ENCODE measurements at regions not wholly inside any gene's neighbourhood (a gene's known extent, or its start where the extent isn't known, plus 50 kb on each side); places are given as distances from the start of the nearest gene placed in this dataset.

- no peak for DNase-seq (ENCODE audit: low read depth)
Observed at GRCh38 chr4:151983854-151984253, 223.0 kb upstream of the GATB start.

GRCh38 chr4:151979819-151980218 is 219.0 kb upstream of the GATB start:
- DNase-seq (ENCODE audit: low read depth), result no peak

DNA sequence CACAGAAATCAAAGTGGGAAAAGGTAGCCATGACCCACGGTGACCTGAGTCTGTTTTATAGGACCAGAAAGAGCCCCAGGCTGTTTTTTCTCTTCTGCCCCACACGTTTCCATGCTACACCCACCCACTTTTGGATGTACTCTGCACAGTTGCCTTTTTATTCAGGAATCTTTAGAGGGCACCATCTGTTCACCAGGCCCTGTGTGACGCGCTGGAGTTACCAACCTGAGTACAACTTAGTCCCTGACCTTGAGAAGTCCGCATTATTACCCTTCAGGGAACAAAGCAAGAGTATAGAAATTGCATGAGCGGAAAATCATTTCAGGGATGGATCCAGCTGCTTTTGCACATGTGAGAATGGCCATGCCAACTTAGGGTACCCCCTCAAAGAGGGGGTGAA is 207.8 kb upstream of the GATB start:
- no peak for DNase-seq (ENCODE audit: low read depth)

DNA sequence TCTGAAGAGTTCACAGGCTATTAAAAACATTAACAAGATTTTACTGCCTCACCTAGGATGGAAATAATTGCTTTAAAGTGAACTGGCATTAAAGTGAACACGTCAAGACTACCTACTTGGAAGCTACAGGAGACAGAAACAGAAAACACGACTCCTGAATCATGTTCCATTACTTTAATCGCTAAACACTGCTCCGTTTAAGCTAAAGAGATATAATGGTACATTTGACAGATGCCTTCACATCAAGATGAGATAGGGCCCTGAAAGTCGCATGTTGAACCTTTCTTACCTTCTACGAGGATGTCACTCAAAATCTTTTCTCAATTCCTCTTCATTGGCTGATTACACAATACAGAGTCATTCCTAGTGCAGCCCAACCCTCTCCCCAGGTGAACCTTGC is 206.3 kb upstream of the GATB start:
- no peak for DNase-seq (ENCODE audit: low read depth)

GRCh38 chr4:151962138-151962823 is 201.5 kb upstream of the GATB start:
- DNase-seq (ENCODE audit: low read depth), result no peak

DNA sequence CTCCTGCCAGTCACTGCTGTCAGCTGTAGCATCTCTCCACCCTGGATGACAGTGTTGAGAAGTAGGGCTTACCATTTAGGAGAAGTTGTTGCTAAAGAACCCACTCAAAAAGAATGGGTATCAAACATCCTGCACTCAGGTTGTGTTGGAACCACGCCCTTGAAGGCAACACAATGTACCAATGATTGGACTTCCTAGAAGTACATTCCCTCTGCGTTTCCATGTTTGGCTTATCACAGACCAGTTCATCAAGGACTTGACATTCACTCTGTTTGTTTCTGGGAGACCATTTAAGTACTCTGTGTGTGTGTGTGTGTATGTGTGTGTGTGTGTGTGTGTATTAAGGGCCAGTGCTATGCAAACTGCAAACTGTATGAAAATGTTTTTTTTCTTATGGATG is 200.6 kb upstream of the GATB start:
- no peak for DNase-seq (ENCODE audit: low read depth)

DNA sequence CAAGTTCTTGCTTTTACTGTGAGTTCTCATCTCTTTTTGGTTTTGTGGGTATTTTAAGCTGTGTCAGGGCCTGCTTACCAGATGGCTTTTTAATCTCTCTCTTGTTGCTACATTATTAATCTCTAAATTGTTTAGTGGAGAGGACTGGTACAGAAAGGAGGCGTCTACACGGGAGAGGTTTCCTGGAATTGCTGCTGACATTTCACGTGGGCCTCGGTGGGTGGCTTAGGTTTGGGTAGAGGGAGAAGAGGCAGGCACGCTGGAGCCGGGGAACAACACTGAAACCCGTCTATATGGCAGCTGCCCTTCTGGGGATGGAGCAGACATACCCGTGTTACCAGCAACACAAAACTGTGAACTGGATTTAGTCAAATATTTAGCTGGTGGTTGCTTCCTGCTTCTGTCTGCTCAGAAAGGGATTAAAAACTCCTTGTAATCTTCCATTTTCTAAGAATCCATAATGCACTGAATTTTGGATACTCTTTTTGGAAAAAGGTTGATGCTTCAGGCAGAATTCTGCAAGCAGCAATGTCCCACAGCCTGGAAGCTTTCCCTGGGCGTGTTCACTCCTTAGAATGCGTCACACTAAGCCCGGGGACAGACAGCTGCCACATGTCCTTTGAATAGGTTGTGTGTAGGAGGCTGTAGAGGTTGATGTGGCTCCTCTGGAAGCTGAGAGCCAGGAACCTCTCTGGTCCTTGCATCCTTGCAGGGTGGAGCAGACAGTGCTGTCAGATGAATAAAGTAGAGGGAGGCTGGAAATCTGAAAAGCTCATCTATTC is 199.8 kb upstream of the GATB start:
- no peak for DNase-seq (ENCODE audit: low read depth)

GRCh38 chr4:151957153-151957552 is 196.3 kb upstream of the GATB start:
- DNase-seq (ENCODE audit: low read depth), result no peak

DNA sequence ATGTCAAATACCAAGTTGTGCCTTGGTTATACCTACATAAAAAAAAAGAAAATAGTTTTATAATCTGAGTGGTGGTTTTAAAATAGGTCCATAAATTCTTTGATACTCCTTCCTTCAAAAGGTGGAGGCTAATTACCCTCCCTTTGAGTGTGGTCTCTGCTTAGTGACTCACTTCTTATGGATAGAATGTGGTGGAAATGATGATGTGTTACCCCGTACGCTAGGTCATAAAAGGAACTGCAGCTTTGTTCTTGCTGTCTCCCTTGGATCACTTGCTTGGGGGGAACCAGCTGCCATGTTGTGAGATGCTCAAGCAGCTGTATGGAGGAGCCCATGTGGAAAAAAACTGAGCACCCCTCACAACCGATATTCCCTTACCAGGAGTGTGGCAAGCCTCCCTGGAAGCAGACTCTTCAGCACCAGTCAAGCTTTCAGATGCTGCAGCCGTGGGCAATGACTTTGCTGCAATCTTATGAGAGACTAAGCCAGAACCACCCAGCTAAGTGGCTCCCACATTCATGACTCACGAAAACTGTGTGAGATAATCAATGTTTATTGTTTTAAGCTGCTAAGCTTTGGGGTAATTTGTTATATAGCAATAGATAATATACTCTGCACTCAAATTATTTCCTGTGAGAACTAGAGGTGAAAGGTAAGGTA is 195.0 kb upstream of the GATB start:
- DNase-seq (ENCODE audit: low read depth), result no peak

- no peak for DNase-seq (ENCODE audit: low read depth)
Observed at GRCh38 chr4:151953795-151954372, 193.1 kb upstream of the GATB start.

- DNase-seq (ENCODE audit: low read depth), result no peak
Observed at GRCh38 chr4:151953312-151953711, 192.5 kb upstream of the GATB start.

DNA sequence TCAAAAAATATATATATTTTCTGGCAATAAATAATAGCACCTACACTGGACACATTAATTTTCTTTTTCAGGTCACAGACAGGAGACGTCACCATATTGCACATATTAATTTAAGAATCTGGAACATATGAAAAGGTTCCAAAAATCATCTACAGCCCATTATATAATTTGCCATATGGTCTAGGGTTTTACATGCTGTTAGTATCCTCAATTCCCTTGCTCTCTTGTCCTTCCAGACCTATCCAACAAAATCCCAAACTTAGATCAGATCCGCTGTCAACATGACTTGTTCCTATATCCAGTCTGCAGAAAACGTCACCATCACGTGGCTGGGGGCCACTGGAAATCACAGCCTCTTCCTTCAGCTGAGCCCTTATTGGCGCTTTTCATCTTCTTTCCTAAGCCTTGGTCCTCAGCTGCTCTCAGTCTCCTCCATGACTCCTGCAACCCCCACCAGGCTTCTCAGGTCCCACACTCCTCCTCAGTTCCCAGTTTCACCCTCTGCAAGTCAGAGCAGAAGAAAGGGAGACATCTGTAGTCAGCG is 192.0 kb upstream of the GATB start:
- DNase-seq (ENCODE audit: low read depth), result no peak

GRCh38 chr4:151952137-151952536 is 191.3 kb upstream of the GATB start:
- DNase-seq (ENCODE audit: low read depth), result no peak

DNA sequence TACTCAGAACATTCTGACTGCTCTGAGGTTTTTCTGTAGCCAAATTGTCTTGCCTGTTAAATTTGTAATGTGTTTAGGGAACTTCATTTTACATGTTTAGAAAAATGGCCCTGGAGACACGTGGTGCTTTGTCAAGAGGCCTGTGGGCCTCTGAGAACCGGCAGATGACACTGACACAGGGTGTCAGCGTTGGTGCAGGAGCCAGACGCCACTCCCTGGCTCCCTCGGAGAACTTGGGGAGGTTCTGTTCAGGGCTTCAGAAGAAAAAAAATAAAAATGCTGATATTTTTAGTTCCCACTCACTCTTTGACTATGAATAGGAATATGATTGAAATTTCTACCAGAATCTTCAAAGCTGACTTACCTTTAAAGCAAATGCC is 190.9 kb upstream of the GATB start:
- DNase-seq (ENCODE audit: low read depth), result no peak

DNA sequence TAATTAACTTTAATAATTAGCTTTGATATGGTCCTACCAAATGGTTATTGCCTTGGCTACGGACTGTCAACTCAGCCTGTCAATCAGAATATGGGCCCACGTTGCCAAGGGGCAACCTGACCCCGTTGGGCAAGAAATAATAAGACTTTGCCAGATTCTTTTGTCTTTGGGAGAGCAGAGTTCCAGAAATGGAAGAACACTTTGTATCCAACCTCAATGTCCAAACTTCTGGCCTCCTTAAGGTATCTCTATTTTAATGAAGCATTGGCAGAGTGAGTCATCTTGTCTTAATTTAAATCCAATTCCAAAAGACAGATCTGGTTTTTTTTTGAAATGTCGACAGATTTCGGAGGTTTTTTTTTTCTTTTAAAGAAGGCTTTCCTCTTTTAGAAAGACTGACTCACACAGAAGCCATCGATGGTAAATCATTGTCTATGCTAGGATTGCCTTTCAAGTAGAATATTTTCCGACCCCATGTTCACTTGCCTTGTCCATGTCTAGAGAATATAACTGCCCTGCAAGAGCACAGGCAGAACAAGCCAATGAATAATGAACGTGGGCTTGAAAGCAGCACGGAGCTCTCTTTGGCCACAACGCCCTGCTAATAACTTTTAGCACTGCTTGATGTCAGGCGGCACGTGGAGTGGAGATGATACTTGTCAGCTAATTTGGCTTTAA is 190.3 kb upstream of the GATB start:
- DNase-seq (ENCODE audit: low read depth), result no peak

DNA sequence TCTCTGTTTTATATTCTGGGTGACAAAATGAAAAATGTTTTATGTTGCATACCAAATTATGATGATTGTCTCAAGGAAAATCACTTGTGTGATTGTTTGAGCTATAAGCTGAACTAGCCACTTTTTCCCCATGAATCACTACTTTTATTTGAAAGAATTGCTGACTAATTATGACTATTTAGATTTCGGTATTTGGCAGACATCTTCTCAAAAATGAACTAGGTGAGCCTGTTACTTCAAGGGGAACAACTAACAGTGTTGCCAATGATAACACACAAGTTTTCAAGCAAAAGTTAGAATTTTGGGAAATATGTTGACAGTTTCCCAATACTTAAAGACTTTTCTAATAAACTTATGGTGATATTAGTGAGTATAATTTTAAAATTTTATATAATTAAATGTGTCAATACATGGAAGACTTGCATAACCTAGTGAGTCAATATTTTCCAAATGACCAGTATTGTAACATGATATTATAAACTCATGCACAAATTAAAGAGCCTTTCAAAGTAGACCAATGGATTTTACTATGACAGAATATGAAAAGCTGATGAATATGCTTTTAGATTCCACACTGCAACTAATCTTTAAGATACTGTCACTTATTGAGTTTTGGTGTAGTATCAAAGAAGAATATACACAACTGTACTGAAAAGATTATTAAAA is 187.7 kb upstream of the GATB start:
- no peak for DNase-seq (ENCODE audit: low read depth)

GRCh38 chr4:151946718-151947117 is 185.9 kb upstream of the GATB start:
- no peak for DNase-seq (ENCODE audit: low read depth)

GRCh38 chr4:151942971-151943370 is 182.2 kb upstream of the GATB start:
- DNase-seq (ENCODE audit: low read depth), result no peak

DNA sequence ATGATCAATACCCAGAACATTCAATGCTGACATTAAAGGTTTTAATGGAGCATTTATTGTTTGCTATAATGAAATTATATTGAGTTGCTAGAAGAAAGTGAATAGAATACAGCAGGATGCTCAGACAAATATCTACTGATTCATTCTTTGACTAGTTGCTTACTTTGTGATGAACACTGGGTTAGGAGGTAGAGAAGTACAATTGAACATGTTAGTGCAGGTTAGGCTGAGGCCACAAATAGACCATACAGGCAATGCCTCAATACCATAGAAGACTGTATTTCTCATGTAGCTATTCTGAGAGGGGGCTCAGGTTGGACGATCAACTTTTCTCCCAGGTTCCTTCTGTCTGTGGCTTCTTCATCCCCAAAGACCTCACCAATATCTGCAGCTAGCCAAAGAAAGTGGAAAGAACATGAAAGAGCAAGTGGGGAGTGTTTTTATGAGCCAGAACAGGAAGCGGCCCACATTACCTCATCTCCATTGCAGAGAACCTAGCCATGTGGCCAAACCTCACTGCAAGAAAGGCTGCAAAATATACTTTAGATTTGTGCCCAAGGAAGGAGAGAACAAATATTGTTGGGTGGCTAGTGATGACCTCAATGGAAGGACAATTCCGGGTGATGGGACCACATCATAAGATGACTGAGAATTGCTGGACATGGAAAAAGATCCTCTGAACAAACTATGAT is 180.3 kb upstream of the GATB start:
- DNase-seq (ENCODE audit: low read depth), result no peak

DNA sequence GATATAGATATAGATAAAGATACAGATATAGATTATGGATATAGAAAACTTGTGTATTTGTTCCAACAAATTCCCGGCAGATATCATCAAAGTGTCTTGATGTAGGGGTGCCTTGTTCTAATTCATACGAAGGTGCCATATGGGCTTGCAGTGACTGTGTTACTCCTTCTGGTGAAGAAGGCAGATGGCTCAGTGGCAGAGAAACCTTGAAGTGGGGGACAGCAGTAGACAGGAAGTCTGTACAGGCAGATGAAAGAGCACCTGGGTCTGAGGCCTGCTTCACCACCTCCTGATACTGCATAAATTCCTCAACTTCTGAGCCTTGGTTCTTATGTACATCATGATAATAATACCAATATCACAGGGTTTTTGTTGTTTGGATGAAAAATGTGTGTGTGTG is 179.5 kb upstream of the GATB start:
- no peak for DNase-seq (ENCODE audit: low read depth)

GRCh38 chr4:151939670-151940069 is 178.9 kb upstream of the GATB start:
- DNase-seq (ENCODE audit: low read depth), result no peak
